Thoracic aorta (tissue), 2 donors: ENCODE measurements at regions not wholly inside any gene's neighbourhood (a gene's known extent, or its start where the extent isn't known, plus 50 kb on each side); places are given as distances from the start of the nearest gene placed in this dataset.

Source experiments
- ATAC-seq: fragments of 150-250 bp; one replicate; pipeline ENCODE4 v1.8.0; 2017; ENCODE audit warnings: low read depth; ENCODE audit not compliant: insufficient number of reproducible peaks, low FRiP score
- DNase-seq: peaks from one replicate; pipeline ENCODE4 v3.0.0-alpha.2; 2020; ENCODE audit warnings: low spot score
- H3K27ac ChIP-seq, 2 donors: fragments of 200-600 bp; sonication (generic); 1 replicate in 1 of 2; 2 replicates in 1 of 2; pipeline ENCODE4 v1.5.1; 2016; ENCODE audit warnings: mild to moderate bottlenecking in 2 of 2, moderate library complexity in 2 of 2
- H3K27me3 ChIP-seq: fragments of 200-600 bp; sonication (generic); replicated peaks from 2 replicates; pipeline ENCODE4 v1.6.0; 2016; ENCODE audit warnings: mild to moderate bottlenecking; ENCODE audit not compliant: insufficient read depth
- H3K36me3 ChIP-seq: fragments of 200-600 bp; sonication (generic); one replicate; pipeline ENCODE4 v1.5.1; 2016
- H3K4me1 ChIP-seq, 2 donors: fragments of 200-600 bp; sonication (generic); 1 replicate in 1 of 2; 2 replicates in 1 of 2; pipeline versions ENCODE4 v1.5.1 to v1.6.0; 2016; ENCODE audit warnings: low read depth in 2 of 2, mild to moderate bottlenecking in 1 of 2; ENCODE audit not compliant: control insufficient read depth in 1 of 2
- H3K4me3 ChIP-seq: fragments of 200-600 bp; sonication (generic); 2 replicates; pipeline ENCODE4 v1.5.1; 2016; ENCODE audit warnings: mild to moderate bottlenecking
- H3K9me3 ChIP-seq: fragments of 200-600 bp; sonication (generic); 2 replicates; pipeline ENCODE4 v1.5.1; 2016
- CTCF ChIP-seq: fragments of 200-600 bp; sonication (generic); IDR thresholded peaks from one replicate; pipeline ENCODE4 v1.5.1; 2019; ENCODE audit warnings: antibody characterized with exemption

- ATAC-seq (no peak), DNase-seq (no peak)
- H3K9me3 ChIP-seq = no peaks in the 10 kb centered on the region
- no peak for TF ChIP-seq CTCF
- no peak overlapping the region for H3K27ac ChIP-seq
- no peaks in the 10 kb centered on the region for H3K27me3 ChIP-seq
- H3K36me3 ChIP-seq = no peaks in the 10 kb centered on the region
- H3K4me3 ChIP-seq = no peak overlapping the region
- H3K4me1 ChIP-seq = no peaks in the 10 kb centered on the region
Measured at GRCh38 chr4:66071911-66072310, 401.6 kb upstream of the EPHA5 start.

GRCh38 chr4:66062921-66063320 is 392.6 kb upstream of the EPHA5 start:
- no peak overlapping the region for H3K4me3 ChIP-seq
- DNase-seq (no peak), ATAC-seq (no peak)
- no peaks in the 10 kb centered on the region for H3K4me1 ChIP-seq
- H3K9me3 ChIP-seq = no peaks in the 10 kb centered on the region
- H3K27me3 ChIP-seq = no peaks in the 10 kb centered on the region
- H3K27ac ChIP-seq = no peak overlapping the region
- H3K36me3 ChIP-seq = no peaks in the 10 kb centered on the region
- no peak for TF ChIP-seq CTCF

- ATAC-seq = no peak
- H3K27ac ChIP-seq = no peak overlapping the region
- no peak for DNase-seq
- H3K36me3 ChIP-seq = no peaks in the 10 kb centered on the region
- H3K9me3 ChIP-seq = no peaks in the 10 kb centered on the region
- no peaks in the 10 kb centered on the region for H3K27me3 ChIP-seq
- no peak for TF ChIP-seq CTCF
- no peaks in the 10 kb centered on the region for H3K4me1 ChIP-seq
- H3K4me3 ChIP-seq = no peak overlapping the region
Measured at GRCh38 chr4:66062044-66062443, 391.8 kb upstream of the EPHA5 start.

- no peak for TF ChIP-seq CTCF
- H3K4me3 ChIP-seq = no peak overlapping the region
Measured at GRCh38 chr4:66059556-66059955, 389.3 kb upstream of the EPHA5 start.

GRCh38 chr4:66059136-66059535 is 388.8 kb upstream of the EPHA5 start:
- DNase-seq (no peak), ATAC-seq (no peak)
- Histone ChIP-seq H3K27me3 (no peaks in the 10 kb centered on the region), H3K4me3 (no peak overlapping the region), H3K9me3 (no peaks in the 10 kb centered on the region), H3K36me3 (no peaks in the 10 kb centered on the region), H3K4me1 (no peaks in the 10 kb centered on the region), H3K27ac (no peak overlapping the region)
- TF ChIP-seq CTCF = no peak

More at GRCh38 chr4:66059556-66059955, 389.3 kb upstream of the EPHA5 start:
- no peaks in the 10 kb centered on the region for H3K36me3 ChIP-seq
- no peak overlapping the region for H3K27ac ChIP-seq
- H3K9me3 ChIP-seq = no peaks in the 10 kb centered on the region
- no peak for ATAC-seq
- DNase-seq = no peak
- no peaks in the 10 kb centered on the region for H3K4me1 ChIP-seq
- H3K27me3 ChIP-seq = no peaks in the 10 kb centered on the region
